DMS153 (cell line): ENCODE measurements at regions not wholly inside any gene's neighbourhood (a gene's known extent, or its start where the extent isn't known, plus 50 kb on each side); places are given as distances from the start of the nearest gene placed in this dataset.

ENCODE experiments used
- DNase-seq: peaks from one replicate; lab custom pipeline; 2025; lab: John Stamatoyannopoulos, UW

GRCh38 chr2:15084826-15085489 is 452.4 kb downstream of the LRATD1 start:
- no peak for DNase-seq

- no peak for DNase-seq
These were observed 459.7 kb downstream of the LRATD1 start for GRCh38 chr2:15092181-15092580.

GRCh38 chr2:15092691-15093090 is 460.2 kb downstream of the LRATD1 start:
- DNase-seq: no peak

GRCh38 chr2:15094161-15094560 is 461.6 kb downstream of the LRATD1 start:
- no peak for DNase-seq

- no peak for DNase-seq
These were observed 464.3 kb downstream of the NBAS start for GRCh38 chr2:15096873-15097272.

- no peak for DNase-seq
These were observed 454.0 kb downstream of the NBAS start for GRCh38 chr2:15107137-15107536.

- no peak for DNase-seq
These were observed 449.4 kb downstream of the NBAS start for GRCh38 chr2:15111718-15112117.

GRCh38 chr2:15112216-15112615 is 448.9 kb downstream of the NBAS start:
- DNase-seq: no peak

- DNase-seq: no peak
These were observed 445.4 kb downstream of the NBAS start for GRCh38 chr2:15115776-15116175.

- no peak for DNase-seq
These were observed 444.3 kb downstream of the NBAS start for GRCh38 chr2:15116830-15117229.
